ENCODE measurements at regions not wholly inside any gene's neighbourhood (a gene's known extent, or its start where the extent isn't known, plus 50 kb on each side); places are given as distances from the start of the nearest gene placed in this dataset.

DNA sequence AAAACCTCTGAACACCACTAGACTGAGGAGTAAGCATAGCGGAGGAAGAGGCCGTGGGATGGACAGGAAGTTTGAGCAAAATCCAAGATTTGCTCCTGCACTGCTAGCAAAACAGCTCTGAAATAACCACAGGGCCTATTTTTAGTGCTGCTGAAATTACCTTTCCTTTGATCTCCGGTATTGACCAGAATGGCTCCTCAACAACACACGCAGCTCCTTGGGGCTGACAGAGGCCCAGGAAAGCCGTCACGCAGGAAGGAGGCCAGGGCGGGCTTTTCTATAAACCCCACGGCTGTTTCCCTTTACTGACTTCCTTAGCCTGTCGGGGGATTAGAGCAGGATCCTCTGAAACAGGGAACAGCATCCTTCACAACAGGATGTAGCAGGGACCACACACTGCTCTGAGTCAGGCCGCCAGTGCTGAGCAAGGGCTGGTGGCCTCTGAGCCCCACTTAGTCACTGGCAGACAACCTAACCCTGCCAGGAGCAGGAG is 80.8 kb upstream of the LCLAT1 start:
- TF ChIP-seq, protein P1, sequence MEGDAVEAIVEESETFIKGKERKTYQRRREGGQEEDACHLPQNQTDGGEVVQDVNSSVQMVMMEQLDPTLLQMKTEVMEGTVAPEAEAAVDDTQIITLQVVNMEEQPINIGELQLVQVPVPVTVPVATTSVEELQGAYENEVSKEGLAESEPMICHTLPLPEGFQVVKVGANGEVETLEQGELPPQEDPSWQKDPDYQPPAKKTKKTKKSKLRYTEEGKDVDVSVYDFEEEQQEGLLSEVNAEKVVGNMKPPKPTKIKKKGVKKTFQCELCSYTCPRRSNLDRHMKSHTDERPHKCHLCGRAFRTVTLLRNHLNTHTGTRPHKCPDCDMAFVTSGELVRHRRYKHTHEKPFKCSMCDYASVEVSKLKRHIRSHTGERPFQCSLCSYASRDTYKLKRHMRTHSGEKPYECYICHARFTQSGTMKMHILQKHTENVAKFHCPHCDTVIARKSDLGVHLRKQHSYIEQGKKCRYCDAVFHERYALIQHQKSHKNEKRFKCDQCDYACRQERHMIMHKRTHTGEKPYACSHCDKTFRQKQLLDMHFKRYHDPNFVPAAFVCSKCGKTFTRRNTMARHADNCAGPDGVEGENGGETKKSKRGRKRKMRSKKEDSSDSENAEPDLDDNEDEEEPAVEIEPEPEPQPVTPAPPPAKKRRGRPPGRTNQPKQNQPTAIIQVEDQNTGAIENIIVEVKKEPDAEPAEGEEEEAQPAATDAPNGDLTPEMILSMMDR (conservative IDR thresholded peaks at IDR 0.05), result no peak
- no peak overlapping the region for H3K27ac Mint-ChIP-seq
- H3K9me3 Mint-ChIP-seq, result no peaks in the 10 kb centered on the region
- H3K27me3 Mint-ChIP-seq (ENCODE audit: insufficient read depth), result peaks cover 3% of the 10 kb centered on the region
- Histone ChIP-seq H3K9ac (ENCODE audit: extremely low read depth, low read length, poor library complexity, severe bottlenecking) (no peak overlapping the region), H3K36me3 (ENCODE audit: control insufficient read depth, insufficient read depth, low read length) (no peaks in the 10 kb centered on the region), H3K4me1 (ENCODE audit: control insufficient read depth, insufficient read depth, low read length) (no peaks in the 10 kb centered on the region), H3K27ac (ENCODE audit: low read depth, low read length) (no peak overlapping the region), H3K4me3 (ENCODE audit: low read length) (no peak overlapping the region), H3K9me3 (ENCODE audit: control insufficient read depth, low read length) (no peaks in the 10 kb centered on the region), H3K27me3 (ENCODE audit: control insufficient read depth, insufficient read depth, low read length, poor library complexity, severe bottlenecking) (no peaks in the 10 kb centered on the region)
- H3K4me1 Mint-ChIP-seq, result peaks cover 3% of the 10 kb centered on the region
- H3K4me3 Mint-ChIP-seq, result no peak overlapping the region
- WGBS, 2 experiments (ENCODE audit: insufficient coverage in 1 of 2, insufficient read length in 1 of 2), result 91 to 95% methylated on average over 8 to 10 of the region's 10 CpGs
- no peak for DNase-seq
- no peaks in the 10 kb centered on the region for H3K36me3 Mint-ChIP-seq (ENCODE audit: low read depth)

DNA sequence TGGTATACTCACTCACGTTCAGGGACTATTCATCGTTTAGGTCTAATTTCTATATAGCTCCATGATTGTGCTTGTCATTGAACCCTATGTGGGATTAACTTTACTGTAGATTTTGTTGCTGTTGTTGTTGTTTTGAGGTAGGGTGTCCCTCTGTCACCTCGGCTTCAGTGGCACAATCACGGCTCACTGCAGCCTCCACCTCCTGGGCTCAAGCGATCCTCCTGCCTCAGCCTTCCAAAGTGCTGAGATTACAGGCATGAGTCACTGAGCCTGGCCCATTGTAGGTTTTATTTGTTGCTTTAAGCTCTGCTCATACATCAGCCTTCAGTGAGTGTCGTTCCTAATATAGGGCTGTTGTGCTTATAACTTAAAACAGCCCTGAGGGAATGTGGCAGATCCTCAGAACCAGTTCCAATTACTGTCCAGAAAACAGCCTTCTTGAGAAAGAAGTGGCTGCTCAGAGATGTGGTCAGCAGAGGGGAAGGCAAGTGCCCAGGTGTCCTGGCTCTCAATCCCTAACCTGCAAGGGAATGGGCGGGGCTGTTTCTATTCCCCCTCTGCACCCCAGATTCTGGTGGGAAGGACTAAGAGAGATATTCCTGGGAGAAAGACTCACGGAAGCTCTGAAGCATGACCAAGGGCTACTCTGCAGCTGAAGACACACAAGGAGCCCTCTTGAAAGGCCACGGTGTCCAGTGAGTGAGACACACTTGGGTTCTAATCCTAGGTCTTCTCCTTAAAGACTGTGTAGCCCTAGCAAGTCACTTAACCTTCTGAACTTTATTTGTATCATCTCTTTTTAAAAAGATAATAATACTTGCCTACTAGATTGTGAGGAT is 79.6 kb upstream of the LCLAT1 start:
- no peak for DNase-seq
- Histone ChIP-seq H3K4me3 (ENCODE audit: low read length) (no peak overlapping the region), H3K27me3 (ENCODE audit: control insufficient read depth, insufficient read depth, low read length, poor library complexity, severe bottlenecking) (no peaks in the 10 kb centered on the region), H3K36me3 (ENCODE audit: control insufficient read depth, insufficient read depth, low read length) (no peaks in the 10 kb centered on the region), H3K4me1 (ENCODE audit: control insufficient read depth, insufficient read depth, low read length) (no peaks in the 10 kb centered on the region), H3K9ac (ENCODE audit: extremely low read depth, low read length, poor library complexity, severe bottlenecking) (no peak overlapping the region), H3K27ac (ENCODE audit: low read depth, low read length) (no peak overlapping the region), H3K9me3 (ENCODE audit: control insufficient read depth, low read length) (no peaks in the 10 kb centered on the region)
- H3K27ac Mint-ChIP-seq, result no peak overlapping the region
- H3K9me3 Mint-ChIP-seq, result no peaks in the 10 kb centered on the region
- no peaks in the 10 kb centered on the region for H3K4me1 Mint-ChIP-seq
- TF ChIP-seq, protein P1 (conservative IDR thresholded peaks at IDR 0.05), result no peak
- no peaks in the 10 kb centered on the region for H3K36me3 Mint-ChIP-seq (ENCODE audit: low read depth)
- H3K4me3 Mint-ChIP-seq, result no peak overlapping the region
- WGBS, 2 experiments (ENCODE audit: insufficient coverage in 1 of 2, insufficient read length in 1 of 2), result 94 to 98% methylated on average over 5 to 9 of the region's 9 CpGs
- peaks cover 3% of the 10 kb centered on the region for H3K27me3 Mint-ChIP-seq (ENCODE audit: insufficient read depth)

DNA sequence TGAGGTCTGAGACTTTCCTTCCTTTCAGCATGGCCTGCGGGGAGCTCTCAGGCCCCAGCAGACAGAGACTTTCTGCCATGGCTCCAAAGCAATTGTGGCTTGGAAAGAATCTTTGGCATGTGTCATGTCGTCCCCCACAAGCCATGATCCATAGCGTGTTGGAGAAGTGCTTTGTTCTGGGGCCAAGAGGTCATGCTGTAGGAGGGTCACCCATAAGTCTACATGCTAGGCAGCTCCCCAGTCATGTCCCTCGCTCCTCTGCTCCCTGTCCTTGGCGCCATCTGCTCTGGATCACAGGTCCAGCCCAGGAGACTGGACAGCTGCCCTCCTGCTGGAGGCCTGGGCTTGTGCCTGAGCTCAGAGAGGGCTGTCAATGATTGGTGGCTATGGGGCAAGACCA is 78.8 kb upstream of the LCLAT1 start:
- no peak overlapping the region for H3K4me3 ChIP-seq (ENCODE audit: low read length)
- H3K27me3 Mint-ChIP-seq (ENCODE audit: insufficient read depth), result peaks cover 3% of the 10 kb centered on the region
- H3K27me3 ChIP-seq (ENCODE audit: control insufficient read depth, insufficient read depth, low read length, poor library complexity, severe bottlenecking), result no peaks in the 10 kb centered on the region
- H3K36me3 ChIP-seq (ENCODE audit: control insufficient read depth, insufficient read depth, low read length), result no peaks in the 10 kb centered on the region
- no peaks in the 10 kb centered on the region for H3K36me3 Mint-ChIP-seq (ENCODE audit: low read depth)
- no peak overlapping the region for H3K9ac ChIP-seq (ENCODE audit: extremely low read depth, low read length, poor library complexity, severe bottlenecking)
- WGBS, 2 experiments (ENCODE audit: insufficient coverage in 1 of 2, insufficient read length in 1 of 2), result 80 to 93% methylated on average over 1 to 5 of the region's 5 CpGs
- no peak overlapping the region for H3K4me3 Mint-ChIP-seq
- no peak overlapping the region for H3K27ac ChIP-seq (ENCODE audit: low read depth, low read length)
- TF ChIP-seq, protein P1 (conservative IDR thresholded peaks at IDR 0.05), result no peak
- H3K27ac Mint-ChIP-seq, result no peak overlapping the region
- H3K9me3 Mint-ChIP-seq, result no peaks in the 10 kb centered on the region
- H3K4me1 Mint-ChIP-seq, result no peaks in the 10 kb centered on the region
- H3K9me3 ChIP-seq (ENCODE audit: control insufficient read depth, low read length), result no peaks in the 10 kb centered on the region
- DNase-seq, result no peak
- no peaks in the 10 kb centered on the region for H3K4me1 ChIP-seq (ENCODE audit: control insufficient read depth, insufficient read depth, low read length)

All from endodermal cell (in vitro differentiated cells).